ENCODE measurements at regions not wholly inside any gene's neighbourhood (a gene's known extent, or its start where the extent isn't known, plus 50 kb on each side); places are given as distances from the start of the nearest gene placed in this dataset.
"Not testable (repeated sequence)": the region's sequence is repeated elsewhere in the genome, so short reads cannot be mapped to it uniquely, and the experiment has no call there.

GRCh38 chr1:20409012-20409411 lies 77.0 kb downstream of the CAMK2N1 start:
- H4K8ac ChIP-seq (ENCODE audit: low read depth, low read length) = no peak overlapping the region
- no peak overlapping the region for H2BK5ac ChIP-seq (ENCODE audit: low read length)
- no peak overlapping the region for H3K4me3 ChIP-seq (ENCODE audit: low read length)
- WGBS (ENCODE audit: extremely low coverage, insufficient coverage, low lambda C conversion rate) = no CpG with 5 or more reads among the region's 3 CpGs
- no peaks in the 10 kb centered on the region for H3K4me1 ChIP-seq (ENCODE audit: control insufficient read depth, low read depth, low read length)
- H3K27me3 ChIP-seq (ENCODE audit: insufficient read depth, low read length, poor library complexity) = peaks cover 24% of the 10 kb centered on the region
- H3K36me3 ChIP-seq (ENCODE audit: control insufficient read depth, insufficient read depth, low read length) = no peaks in the 10 kb centered on the region
- no peak overlapping the region for H3K18ac ChIP-seq (ENCODE audit: low read length)
- H4K5ac ChIP-seq (ENCODE audit: low read length) = no peak overlapping the region
- H3K4me2 ChIP-seq (ENCODE audit: low read length) = no peak overlapping the region
- no peak overlapping the region for H3K4ac ChIP-seq (ENCODE audit: low read depth, low read length)
- H2AK5ac ChIP-seq (ENCODE audit: low read length) = no peak overlapping the region
- H2BK15ac ChIP-seq (replicated peaks; ENCODE audit: low read depth) = no peak overlapping the region
- no peak overlapping the region for H3K27ac ChIP-seq (ENCODE audit: low read depth, low read length)
- H3K79me2 ChIP-seq (ENCODE audit: control insufficient read depth, insufficient read depth, low read length) = no peaks in the 10 kb centered on the region
- DNase-seq = no peak
- no peak overlapping the region for H3K23ac ChIP-seq (ENCODE audit: low read length)
- H3K56ac ChIP-seq (ENCODE audit: low read length) = no peak overlapping the region
- no peaks in the 10 kb centered on the region for H3K79me1 ChIP-seq (ENCODE audit: low read length)
- no peak overlapping the region for H3K9ac ChIP-seq (ENCODE audit: low read length)
- no peak overlapping the region for H2BK120ac ChIP-seq (ENCODE audit: low read depth, low read length)

GRCh38 chr1:20408133-20408650 lies 77.8 kb downstream of the CAMK2N1 start:
- H3K9ac ChIP-seq (ENCODE audit: low read length); H4K8ac ChIP-seq (ENCODE audit: low read depth, low read length); DNase-seq; H3K4me2 ChIP-seq (ENCODE audit: low read length); H3K56ac ChIP-seq (ENCODE audit: low read length); H2AK5ac ChIP-seq (ENCODE audit: low read length); H3K79me1 ChIP-seq (ENCODE audit: low read length); H2BK5ac ChIP-seq (ENCODE audit: low read length); H3K18ac ChIP-seq (ENCODE audit: low read length); H3K4ac ChIP-seq (ENCODE audit: low read depth, low read length); H4K5ac ChIP-seq (ENCODE audit: low read length); H2BK15ac ChIP-seq (replicated peaks; ENCODE audit: low read depth); H3K23ac ChIP-seq (ENCODE audit: low read length); H3K4me1 ChIP-seq (ENCODE audit: control insufficient read depth, low read depth, low read length); H3K36me3 ChIP-seq (ENCODE audit: control insufficient read depth, insufficient read depth, low read length); H3K27ac ChIP-seq (ENCODE audit: low read depth, low read length); H2BK120ac ChIP-seq (ENCODE audit: low read depth, low read length); H3K4me3 ChIP-seq (ENCODE audit: low read length); H3K79me2 ChIP-seq (ENCODE audit: control insufficient read depth, insufficient read depth, low read length): not testable (repeated sequence)
- WGBS (ENCODE audit: extremely low coverage, insufficient coverage, low lambda C conversion rate) = no CpG with 5 or more reads among the region's 6 CpGs
- H3K27me3 ChIP-seq (ENCODE audit: insufficient read depth, low read length, poor library complexity) = peaks cover 29% of the 10 kb centered on the region

GRCh38 chr1:20405893-20406604 lies 80.0 kb downstream of the CAMK2N1 start:
- no peak overlapping the region for H2BK15ac ChIP-seq (replicated peaks; ENCODE audit: low read depth)
- H4K5ac ChIP-seq (ENCODE audit: low read length) = no peak overlapping the region
- H3K9ac ChIP-seq (ENCODE audit: low read length) = no peak overlapping the region
- no CpG with 5 or more reads among the region's 11 CpGs for WGBS (ENCODE audit: extremely low coverage, insufficient coverage, low lambda C conversion rate)
- H3K79me1 ChIP-seq (ENCODE audit: low read length) = no peaks in the 10 kb centered on the region
- no peaks in the 10 kb centered on the region for H3K36me3 ChIP-seq (ENCODE audit: control insufficient read depth, insufficient read depth, low read length)
- H3K23ac ChIP-seq (ENCODE audit: low read length) = no peak overlapping the region
- no peak overlapping the region for H3K4me2 ChIP-seq (ENCODE audit: low read length)
- H3K56ac ChIP-seq (ENCODE audit: low read length) = no peak overlapping the region
- H2BK5ac ChIP-seq (ENCODE audit: low read length) = no peak overlapping the region
- H4K8ac ChIP-seq (ENCODE audit: low read depth, low read length) = no peak overlapping the region
- H3K4me3 ChIP-seq (ENCODE audit: low read length) = no peak overlapping the region
- no peak for DNase-seq
- no peak overlapping the region for H3K27ac ChIP-seq (ENCODE audit: low read depth, low read length)
- H2BK120ac ChIP-seq (ENCODE audit: low read depth, low read length) = no peak overlapping the region
- no peaks in the 10 kb centered on the region for H3K79me2 ChIP-seq (ENCODE audit: control insufficient read depth, insufficient read depth, low read length)
- H3K18ac ChIP-seq (ENCODE audit: low read length) = no peak overlapping the region
- no peak overlapping the region for H2AK5ac ChIP-seq (ENCODE audit: low read length)
- no peaks in the 10 kb centered on the region for H3K4me1 ChIP-seq (ENCODE audit: control insufficient read depth, low read depth, low read length)
- H3K27me3 ChIP-seq (ENCODE audit: insufficient read depth, low read length, poor library complexity) = peaks cover 30% of the 10 kb centered on the region
- H3K4ac ChIP-seq (ENCODE audit: low read depth, low read length) = no peak overlapping the region

GRCh38 chr1:20405051-20405754 lies 80.8 kb downstream of the CAMK2N1 start:
- Histone ChIP-seq H3K4me1 (ENCODE audit: control insufficient read depth, low read depth, low read length) (no peaks in the 10 kb centered on the region), H3K79me1 (ENCODE audit: low read length) (no peaks in the 10 kb centered on the region), H3K18ac (ENCODE audit: low read length) (no peak overlapping the region), H3K27me3 (ENCODE audit: insufficient read depth, low read length, poor library complexity) (peaks cover 30% of the 10 kb centered on the region), H2BK15ac (replicated peaks; ENCODE audit: low read depth) (no peak overlapping the region), H3K4me2 (ENCODE audit: low read length) (no peak overlapping the region), H3K79me2 (ENCODE audit: control insufficient read depth, insufficient read depth, low read length) (no peaks in the 10 kb centered on the region), H4K8ac (ENCODE audit: low read depth, low read length) (no peak overlapping the region), H3K36me3 (ENCODE audit: control insufficient read depth, insufficient read depth, low read length) (no peaks in the 10 kb centered on the region), H2BK5ac (ENCODE audit: low read length) (no peak overlapping the region), H3K27ac (ENCODE audit: low read depth, low read length) (no peak overlapping the region), H4K5ac (ENCODE audit: low read length) (no peak overlapping the region), H2BK120ac (ENCODE audit: low read depth, low read length) (no peak overlapping the region), H3K4me3 (ENCODE audit: low read length) (no peak overlapping the region), H3K56ac (ENCODE audit: low read length) (no peak overlapping the region), H3K23ac (ENCODE audit: low read length) (no peak overlapping the region), H3K9ac (ENCODE audit: low read length) (no peak overlapping the region), H2AK5ac (ENCODE audit: low read length) (no peak overlapping the region), H3K4ac (ENCODE audit: low read depth, low read length) (no peak overlapping the region)
- no peak for DNase-seq
- WGBS (ENCODE audit: extremely low coverage, insufficient coverage, low lambda C conversion rate) = no CpG with 5 or more reads among the region's 13 CpGs

Measured in mesendoderm (in vitro differentiated cells).